ENCODE measurements at regions not wholly inside any gene's neighbourhood (a gene's known extent, or its start where the extent isn't known, plus 50 kb on each side); places are given as distances from the start of the nearest gene placed in this dataset.

GRCh38 chr3:116512931-116513330 is 67.6 kb upstream of the LSAMP start:
- TF ChIP-seq CTCF (IDR thresholded peaks at IDR 0.05; ENCODE audit: borderline replicate concordance, extremely low read depth, low read length, poor library complexity, severe bottlenecking) (no peak), EZH2 (IDR thresholded peaks at IDR 0.05; ENCODE audit: borderline replicate concordance, low read depth, low read length, severe bottlenecking) (no peak)

Data from DND-41 (cell line).